WTC11 (cell line): ENCODE measurements at regions not wholly inside any gene's neighbourhood (a gene's known extent, or its start where the extent isn't known, plus 50 kb on each side); places are given as distances from the start of the nearest gene placed in this dataset.

ENCODE experiments used
- CREB1 ChIP-seq: sonication (generic); formaldehyde crosslinking; IDR thresholded peaks from 2 replicates; pipeline ENCODE4 v1.8.0; 2023; ENCODE audit warnings: mild to moderate bottlenecking, missing genetic modification reagents
- GTF2I ChIP-seq: fragments of 250-450 bp; sonication (Bioruptor Pico); conservative IDR thresholded peaks from 2 replicates; pipeline ENCODE4 v1.4.0; 2021; ENCODE audit warnings: mild to moderate bottlenecking
- NFYB ChIP-seq: sonication (generic); formaldehyde crosslinking; conservative IDR thresholded peaks from 2 replicates; pipeline ENCODE4 v1.8.0; 2022; ENCODE audit warnings: low read depth, missing genetic modification reagents
- ZNF416 ChIP-seq: fragments of 250-450 bp; sonication (Bioruptor Pico); IDR thresholded peaks from 2 replicates; pipeline ENCODE4 v1.9.0; 2021; ENCODE audit warnings: mild to moderate bottlenecking, inconsistent platforms
- TF ChIP-seq, protein P1 (sequence below): fragments of 200-600 bp; IDR thresholded peaks from 2 replicates; pipeline ENCODE4 v1.8.0; 2022; ENCODE audit warnings: antibody characterized with exemption
- TF ChIP-seq, protein P2 (sequence below): sonication (generic); formaldehyde crosslinking; IDR thresholded peaks from 2 replicates; pipeline ENCODE4 v1.8.1; 2023; ENCODE audit warnings: mild to moderate bottlenecking, missing genetic modification reagents

DNA sequence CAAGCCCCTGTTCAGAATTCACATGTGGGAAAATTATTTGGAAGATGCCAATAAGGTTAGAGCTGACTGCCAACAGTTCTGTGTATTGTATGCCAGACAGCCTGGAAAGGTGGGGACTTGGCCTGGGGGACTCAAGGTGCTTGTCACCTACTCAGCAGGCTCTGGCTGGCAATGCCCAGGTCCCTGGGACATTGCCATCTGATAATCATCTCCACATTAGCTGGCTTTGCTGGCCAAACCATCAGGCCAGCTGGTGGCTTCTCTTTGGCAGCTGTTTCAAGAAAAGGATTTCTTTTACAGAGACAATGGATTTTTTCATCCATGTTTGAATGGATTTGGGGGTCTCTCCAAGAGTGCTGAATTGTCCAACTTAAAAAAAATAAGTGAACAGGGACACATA, 165.2 kb downstream of the BRMS1L start:
- no peak for TF ChIP-seq ZNF416
- TF ChIP-seq, protein P1, sequence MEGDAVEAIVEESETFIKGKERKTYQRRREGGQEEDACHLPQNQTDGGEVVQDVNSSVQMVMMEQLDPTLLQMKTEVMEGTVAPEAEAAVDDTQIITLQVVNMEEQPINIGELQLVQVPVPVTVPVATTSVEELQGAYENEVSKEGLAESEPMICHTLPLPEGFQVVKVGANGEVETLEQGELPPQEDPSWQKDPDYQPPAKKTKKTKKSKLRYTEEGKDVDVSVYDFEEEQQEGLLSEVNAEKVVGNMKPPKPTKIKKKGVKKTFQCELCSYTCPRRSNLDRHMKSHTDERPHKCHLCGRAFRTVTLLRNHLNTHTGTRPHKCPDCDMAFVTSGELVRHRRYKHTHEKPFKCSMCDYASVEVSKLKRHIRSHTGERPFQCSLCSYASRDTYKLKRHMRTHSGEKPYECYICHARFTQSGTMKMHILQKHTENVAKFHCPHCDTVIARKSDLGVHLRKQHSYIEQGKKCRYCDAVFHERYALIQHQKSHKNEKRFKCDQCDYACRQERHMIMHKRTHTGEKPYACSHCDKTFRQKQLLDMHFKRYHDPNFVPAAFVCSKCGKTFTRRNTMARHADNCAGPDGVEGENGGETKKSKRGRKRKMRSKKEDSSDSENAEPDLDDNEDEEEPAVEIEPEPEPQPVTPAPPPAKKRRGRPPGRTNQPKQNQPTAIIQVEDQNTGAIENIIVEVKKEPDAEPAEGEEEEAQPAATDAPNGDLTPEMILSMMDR = no peak
- no peak for TF ChIP-seq CREB1 (CRISPR knock-in tag)
- no peak for TF ChIP-seq GTF2I (CRISPR knock-in tag)
- no peak for TF ChIP-seq NFYB (CRISPR knock-in tag)
- TF ChIP-seq, protein P2, sequence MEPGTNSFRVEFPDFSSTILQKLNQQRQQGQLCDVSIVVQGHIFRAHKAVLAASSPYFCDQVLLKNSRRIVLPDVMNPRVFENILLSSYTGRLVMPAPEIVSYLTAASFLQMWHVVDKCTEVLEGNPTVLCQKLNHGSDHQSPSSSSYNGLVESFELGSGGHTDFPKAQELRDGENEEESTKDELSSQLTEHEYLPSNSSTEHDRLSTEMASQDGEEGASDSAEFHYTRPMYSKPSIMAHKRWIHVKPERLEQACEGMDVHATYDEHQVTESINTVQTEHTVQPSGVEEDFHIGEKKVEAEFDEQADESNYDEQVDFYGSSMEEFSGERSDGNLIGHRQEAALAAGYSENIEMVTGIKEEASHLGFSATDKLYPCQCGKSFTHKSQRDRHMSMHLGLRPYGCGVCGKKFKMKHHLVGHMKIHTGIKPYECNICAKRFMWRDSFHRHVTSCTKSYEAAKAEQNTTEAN = no peak
